Esophagus muscularis mucosa (tissue), 4 donors: ENCODE measurements at regions not wholly inside any gene's neighbourhood (a gene's known extent, or its start where the extent isn't known, plus 50 kb on each side); places are given as distances from the start of the nearest gene placed in this dataset.

Source experiments
- DNase-seq: peaks from one replicate; pipeline ENCODE4 v3.0.0-alpha.2; 2017; ENCODE audit errors: extremely low spot score
- H3K27ac ChIP-seq, 4 donors: fragments of 200-600 bp; sonication (generic); replicated peaks in 1 of 4; 1 replicate in 3 of 4; 2 replicates in 1 of 4; pipeline ENCODE4 v1.5.1; 2016 to 2019; ENCODE audit warnings: mild to moderate bottlenecking in 1 of 4
- H3K27me3 ChIP-seq, 4 donors: fragments of 200-600 bp; sonication (generic); one replicate each; pipeline versions ENCODE4 v1.5.1 to v1.6.0; 2016 to 2019
- H3K36me3 ChIP-seq, 4 donors: fragments of 200-600 bp; sonication (generic); one replicate each; pipeline ENCODE4 v1.5.1; 2016 to 2019
- H3K4me1 ChIP-seq, 4 donors: fragments of 200-600 bp; sonication (generic); one replicate each; pipeline ENCODE4 v1.5.1; 2016 to 2019
- H3K4me3 ChIP-seq, 4 donors: fragments of 200-600 bp; sonication (generic); 1 replicate in 2 of 4; 2 replicates in 2 of 4; pipeline ENCODE4 v1.5.1; 2016 to 2019; ENCODE audit warnings: mild to moderate bottlenecking in 4 of 4, moderate library complexity in 1 of 4
- H3K9me3 ChIP-seq, 4 donors: fragments of 200-600 bp; sonication (generic); 1 replicate in 3 of 4; 2 replicates in 1 of 4; pipeline ENCODE4 v1.5.1; 2016 to 2019
- EP300 ChIP-seq: sonication (generic); formaldehyde crosslinking; IDR thresholded peaks from one replicate; pipeline ENCODE4 v1.6.1; 2017; ENCODE audit warnings: antibody characterized with exemption
- POLR2A ChIP-seq: fragments of 450-650 bp; IDR thresholded peaks from one replicate; pipeline ENCODE4 v1.6.1; 2017; ENCODE audit warnings: antibody characterized with exemption, moderate library complexity, mild to moderate bottlenecking, low read depth
- POLR2AphosphoS5 ChIP-seq, 2 donors: sonication (generic); formaldehyde crosslinking; IDR thresholded peaks; one replicate each; pipeline ENCODE4 v1.6.1; 2017; ENCODE audit warnings: antibody characterized with exemption in 2 of 2
- WGBS: methylation state at CpG from one replicate; pipeline ENCODE4 v1.1.5; 2018; 5-methylcytosine and 5-hydroxymethylcytosine counted together
- intact Hi-C: fragments of 100-400 bp; cut with DNase I; formaldehyde crosslinking; loops from one replicate; pipeline ENCODE4 v1.15.1; 2023
- TF ChIP-seq, protein P1 (sequence below), 3 experiments: fragments of 200-600 bp in 2 of 3; fragments of 450-650 bp in 1 of 3; sonication (generic) in 2 of 3; IDR thresholded peaks; one replicate each; pipeline ENCODE4 v1.5.1; 2017 to 2019; ENCODE audit warnings: antibody characterized with exemption in 3 of 3, mild to moderate bottlenecking in 2 of 3, moderate library complexity in 1 of 3

DNA sequence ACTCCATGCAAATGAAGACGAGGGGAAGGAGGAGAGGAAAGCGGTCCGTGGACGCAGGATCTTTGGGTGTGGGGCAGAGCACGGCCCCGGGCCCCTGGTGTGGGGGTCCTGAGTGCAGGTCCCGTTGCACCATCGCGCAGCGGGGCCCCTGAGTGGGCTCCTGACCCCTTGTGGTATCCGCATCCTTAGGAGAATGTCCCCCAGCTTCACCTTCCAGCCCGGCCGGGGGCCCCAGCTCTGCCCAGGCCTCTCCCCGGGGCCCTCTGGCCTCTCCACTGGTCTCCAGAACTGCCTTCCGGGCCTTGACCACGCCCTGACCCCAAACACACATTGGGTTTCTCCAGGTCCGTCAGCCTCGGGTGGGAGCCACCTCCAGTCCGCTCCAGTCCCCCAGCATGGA, 431.8 kb upstream of the SALL3 start:
- Histone ChIP-seq H3K27me3 (peaks cover 0 to 12% (median 0%) of the 10 kb centered on the region in 4 donors), H3K27ac (no peak overlapping the region), H3K36me3 (no peaks in the 10 kb centered on the region), H3K4me3 (no peak overlapping the region), H3K9me3 (no peaks in the 10 kb centered on the region), H3K4me1 (peaks cover 0 to 3% (median 2%) of the 10 kb centered on the region in 4 donors)
- TF ChIP-seq POLR2A (no peak), POLR2AphosphoS5 (IDR thresholded peaks at IDR 0.05) (no peak), EP300 (no peak)
- TF ChIP-seq, protein P1, sequence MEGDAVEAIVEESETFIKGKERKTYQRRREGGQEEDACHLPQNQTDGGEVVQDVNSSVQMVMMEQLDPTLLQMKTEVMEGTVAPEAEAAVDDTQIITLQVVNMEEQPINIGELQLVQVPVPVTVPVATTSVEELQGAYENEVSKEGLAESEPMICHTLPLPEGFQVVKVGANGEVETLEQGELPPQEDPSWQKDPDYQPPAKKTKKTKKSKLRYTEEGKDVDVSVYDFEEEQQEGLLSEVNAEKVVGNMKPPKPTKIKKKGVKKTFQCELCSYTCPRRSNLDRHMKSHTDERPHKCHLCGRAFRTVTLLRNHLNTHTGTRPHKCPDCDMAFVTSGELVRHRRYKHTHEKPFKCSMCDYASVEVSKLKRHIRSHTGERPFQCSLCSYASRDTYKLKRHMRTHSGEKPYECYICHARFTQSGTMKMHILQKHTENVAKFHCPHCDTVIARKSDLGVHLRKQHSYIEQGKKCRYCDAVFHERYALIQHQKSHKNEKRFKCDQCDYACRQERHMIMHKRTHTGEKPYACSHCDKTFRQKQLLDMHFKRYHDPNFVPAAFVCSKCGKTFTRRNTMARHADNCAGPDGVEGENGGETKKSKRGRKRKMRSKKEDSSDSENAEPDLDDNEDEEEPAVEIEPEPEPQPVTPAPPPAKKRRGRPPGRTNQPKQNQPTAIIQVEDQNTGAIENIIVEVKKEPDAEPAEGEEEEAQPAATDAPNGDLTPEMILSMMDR (IDR thresholded peaks at IDR 0.05), result no peak
- DNase-seq, result peak; percentile 68
- WGBS, result 95% methylated on average over 18 of the region's 19 CpGs
- intact Hi-C loops, result no loop called here

DNA sequence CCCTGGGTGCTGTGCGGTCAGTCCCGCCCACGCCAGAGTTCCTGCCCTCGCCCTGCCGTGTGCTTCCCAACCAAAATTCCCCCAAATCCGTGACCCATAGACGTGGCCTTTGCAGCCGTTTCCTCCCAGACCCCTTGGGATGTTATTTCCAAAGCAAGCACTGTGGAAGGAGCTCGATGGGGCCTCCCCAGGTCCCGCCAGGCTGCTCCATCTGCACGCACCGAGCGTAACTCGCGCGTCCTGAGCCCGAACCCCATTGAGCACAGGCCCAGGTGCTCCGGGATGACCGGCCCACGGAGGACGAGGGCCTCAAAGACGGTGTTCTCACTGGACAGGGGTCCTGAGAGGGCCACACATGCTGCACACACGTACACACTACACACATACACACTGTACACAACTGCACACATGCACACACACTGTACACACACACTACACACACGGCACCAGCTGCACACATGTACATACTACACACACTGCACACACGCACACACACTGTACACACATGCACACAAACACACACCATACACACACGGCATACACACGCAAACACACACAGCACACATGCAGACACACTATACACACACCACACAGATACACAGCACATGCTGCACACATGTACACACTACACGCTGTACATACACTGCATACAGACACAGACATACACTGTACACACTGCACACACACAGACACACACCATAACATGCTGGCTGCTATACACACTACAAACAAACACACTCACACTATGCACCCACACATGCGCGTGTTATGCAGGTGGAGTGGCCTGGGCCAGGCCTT, 431.2 kb upstream of the SALL3 start:
- no peaks in the 10 kb centered on the region for H3K4me1 ChIP-seq
- intact Hi-C loops, result no loop called here
- WGBS, result 93% methylated on average over 24 of the region's 30 CpGs
- no peak overlapping the region for H3K4me3 ChIP-seq
- peaks cover 0 to 12% (median 0%) of the 10 kb centered on the region in 4 donors for H3K27me3 ChIP-seq
- peak; percentile 60 for DNase-seq
- TF ChIP-seq, protein P1 (IDR thresholded peaks at IDR 0.05), result no peak
- TF ChIP-seq POLR2AphosphoS5 (IDR thresholded peaks at IDR 0.05), result no peak
- TF ChIP-seq POLR2A, result no peak
- TF ChIP-seq EP300, result no peak
- no peaks in the 10 kb centered on the region for H3K9me3 ChIP-seq
- H3K36me3 ChIP-seq, result no peaks in the 10 kb centered on the region
- no peak overlapping the region for H3K27ac ChIP-seq

DNA sequence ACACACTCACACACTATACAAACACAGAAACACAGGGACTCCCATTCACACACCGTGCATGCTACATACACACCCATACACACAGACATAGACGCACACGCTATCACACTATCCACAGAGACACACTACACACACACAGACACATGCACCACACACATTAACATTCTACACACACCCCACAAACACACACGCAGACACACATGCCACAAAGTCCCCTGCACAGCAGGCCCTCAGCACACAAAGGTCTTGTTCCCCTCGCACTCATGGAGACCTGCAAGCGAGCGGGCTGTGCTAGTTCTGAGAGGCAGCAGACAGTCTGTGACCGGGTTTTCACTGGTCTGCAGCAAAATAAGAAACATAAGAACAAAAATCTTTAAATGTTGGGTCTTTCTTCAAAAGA, 429.6 kb upstream of the SALL3 start:
- Histone ChIP-seq H3K4me3 (no peak overlapping the region), H3K9me3 (peaks cover 0 to 10% (median 7%) of the 10 kb centered on the region in 4 donors), H3K27ac (no peak overlapping the region), H3K27me3 (peaks cover 0 to 12% (median 0%) of the 10 kb centered on the region in 4 donors), H3K36me3 (no peaks in the 10 kb centered on the region), H3K4me1 (no peaks in the 10 kb centered on the region)
- TF ChIP-seq POLR2AphosphoS5 (IDR thresholded peaks at IDR 0.05) (no peak), POLR2A (no peak), EP300 (no peak)
- TF ChIP-seq, protein P1 (IDR thresholded peaks at IDR 0.05), result no peak
- DNase-seq, result peak; percentile 64
- 81% methylated on average over 8 of the region's 8 CpGs for WGBS
- intact Hi-C loops, result no loop called here

DNA sequence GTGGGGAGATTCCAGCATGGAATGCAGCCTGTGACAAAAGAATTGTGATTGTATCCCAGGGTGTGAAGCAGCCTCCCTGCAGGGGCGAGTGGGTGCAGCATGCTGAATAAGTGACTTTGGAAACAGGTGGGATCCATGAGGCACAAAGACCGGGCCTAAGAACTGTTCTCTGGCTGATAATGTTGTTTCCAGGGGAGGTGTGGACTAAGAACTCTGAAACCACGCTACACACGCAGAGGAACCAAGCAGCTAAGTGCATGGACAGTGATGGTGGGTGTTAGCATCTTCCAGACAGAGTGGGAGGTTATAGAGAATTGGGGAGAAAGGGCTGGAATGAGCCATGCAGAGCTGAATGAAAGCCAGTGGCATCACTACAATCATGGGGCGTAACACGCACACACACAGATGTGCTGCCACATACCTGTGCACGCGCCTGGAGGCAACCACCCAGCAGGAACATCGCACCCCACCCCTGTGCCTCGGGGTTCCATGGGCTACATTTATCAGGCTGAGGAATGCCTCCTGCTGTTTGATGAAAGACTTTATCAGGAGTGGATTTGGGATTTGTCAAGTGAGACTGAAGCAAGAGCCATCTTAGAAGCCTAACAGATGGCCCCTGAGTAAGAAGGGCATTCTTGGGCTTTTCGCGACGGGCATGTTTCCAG, 424.5 kb upstream of the SALL3 start:
- Histone ChIP-seq H3K9me3 (peaks cover 0 to 22% (median 13%) of the 10 kb centered on the region in 4 donors), H3K27ac (no peak overlapping the region), H3K27me3 (peaks cover 0 to 12% (median 0%) of the 10 kb centered on the region in 4 donors), H3K4me1 (no peaks in the 10 kb centered on the region), H3K4me3 (no peak overlapping the region), H3K36me3 (no peaks in the 10 kb centered on the region)
- intact Hi-C loops, result no loop called here
- peak; percentile 66 for DNase-seq
- 82% methylated on average over 13 of the region's 13 CpGs for WGBS
- TF ChIP-seq POLR2AphosphoS5 (IDR thresholded peaks at IDR 0.05) (no peak), EP300 (no peak), POLR2A (no peak)
- TF ChIP-seq, protein P1 (IDR thresholded peaks at IDR 0.05), result no peak
